ENCODE measurements at regions not wholly inside any gene's neighbourhood (a gene's known extent, or its start where the extent isn't known, plus 50 kb on each side); places are given as distances from the start of the nearest gene placed in this dataset.

DNA sequence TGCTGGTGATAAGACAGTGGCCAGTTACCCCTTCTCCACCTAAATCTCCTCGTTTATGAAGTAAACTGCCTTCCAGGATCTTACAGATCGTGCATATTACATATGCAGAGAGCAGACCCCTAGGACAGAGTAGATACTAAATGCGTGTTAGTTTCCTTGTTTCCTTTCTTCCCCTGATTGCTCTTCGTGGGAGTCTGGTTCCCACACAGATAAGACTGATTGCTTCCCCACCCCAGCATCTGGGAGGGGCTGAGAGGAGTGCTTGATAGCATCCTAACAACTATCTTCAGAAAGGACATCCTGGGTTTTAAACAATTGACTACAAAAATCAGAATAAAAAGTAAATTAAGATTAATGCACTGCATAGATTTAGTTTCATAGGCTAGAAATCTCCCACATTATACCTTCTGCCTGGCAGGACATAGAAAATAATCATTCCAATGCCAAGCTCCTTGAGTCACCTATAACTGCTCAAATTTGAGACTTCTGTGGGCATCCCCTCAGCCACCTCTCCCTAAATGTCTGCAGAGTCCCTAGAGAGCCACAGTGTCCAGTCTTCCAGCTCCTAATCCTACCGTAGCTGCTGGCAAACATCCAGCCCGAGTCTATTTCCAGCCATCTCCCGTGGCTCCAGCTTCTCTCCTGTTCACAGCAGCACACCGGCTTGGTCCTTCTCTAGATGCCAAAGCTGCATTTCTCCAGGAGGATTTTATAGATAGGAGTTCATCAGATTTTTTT lies 128.3 kb downstream of the LRRC30 start:
- no peak for DNase-seq

DNA sequence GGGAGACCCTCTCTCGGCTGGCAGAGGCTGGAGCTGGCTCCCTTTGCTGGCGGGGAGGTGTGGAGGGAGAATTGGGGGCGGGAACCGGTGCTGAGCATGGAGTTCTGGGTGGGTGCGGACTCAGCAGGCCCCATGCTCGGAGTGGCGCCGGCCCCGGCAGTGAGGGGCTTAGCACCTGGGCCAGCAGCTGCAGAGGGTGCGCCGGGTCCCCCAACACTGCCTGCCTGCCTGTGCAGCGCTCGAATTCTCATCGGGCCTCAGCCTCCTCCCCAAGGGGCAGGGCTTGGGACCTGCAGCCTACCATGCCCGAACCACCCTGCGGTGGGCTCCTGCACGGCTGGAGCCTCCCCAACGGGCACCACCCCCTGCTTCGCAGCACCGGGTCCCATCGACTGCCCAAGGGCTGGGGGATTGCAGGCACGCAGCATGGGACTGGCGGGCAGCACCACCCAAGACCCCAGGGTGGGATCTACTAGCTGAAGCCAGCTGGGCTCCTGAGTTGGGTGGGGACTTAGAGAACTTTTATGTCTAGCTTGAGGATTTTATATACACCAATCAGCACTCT lies 129.8 kb downstream of the LRRC30 start:
- no peak for DNase-seq

- DNase-seq, result no peak
Observed at GRCh38 chr18:7363338-7363737, 132.4 kb downstream of the LRRC30 start.

DNA sequence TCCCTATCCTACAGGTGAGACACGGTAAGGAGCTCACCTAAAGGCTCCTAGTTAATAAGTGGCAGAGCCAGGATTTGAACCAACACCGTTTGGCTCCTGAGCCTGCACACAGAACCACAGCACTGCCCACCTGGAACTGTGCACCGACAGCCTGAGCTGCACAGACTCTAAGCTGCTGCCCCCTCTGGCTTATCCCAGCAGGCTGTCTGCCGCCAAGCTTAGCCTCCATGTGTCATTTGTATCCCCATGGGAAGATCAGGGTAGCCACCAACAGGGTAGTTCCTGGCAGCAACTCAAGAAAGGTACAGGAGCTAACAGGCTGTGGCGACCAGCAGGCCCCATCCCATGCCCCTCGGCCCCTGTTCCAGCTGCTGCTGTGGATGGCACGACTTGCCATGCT lies 135.7 kb downstream of the LRRC30 start:
- no peak for DNase-seq

DNA sequence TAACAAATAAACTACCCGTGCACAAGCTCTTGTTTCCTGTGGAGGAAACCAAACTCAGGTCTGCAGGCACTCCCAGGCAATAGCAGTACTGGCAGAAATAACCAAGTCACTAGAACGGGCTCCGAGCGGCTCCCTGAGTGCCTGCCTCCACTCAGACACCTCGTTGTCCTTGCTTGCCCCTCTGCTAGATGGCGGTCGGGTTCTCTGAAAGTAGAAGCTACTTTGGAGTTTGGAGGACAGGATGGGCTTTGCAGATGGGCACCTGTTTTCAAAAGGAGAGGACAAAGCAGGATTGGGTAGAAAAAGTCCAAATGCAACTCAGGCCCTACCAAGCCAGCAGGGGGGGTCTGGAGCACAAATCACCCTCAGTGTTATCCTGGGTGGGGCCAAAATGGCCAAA lies 136.4 kb downstream of the LRRC30 start:
- no peak for DNase-seq

DNA sequence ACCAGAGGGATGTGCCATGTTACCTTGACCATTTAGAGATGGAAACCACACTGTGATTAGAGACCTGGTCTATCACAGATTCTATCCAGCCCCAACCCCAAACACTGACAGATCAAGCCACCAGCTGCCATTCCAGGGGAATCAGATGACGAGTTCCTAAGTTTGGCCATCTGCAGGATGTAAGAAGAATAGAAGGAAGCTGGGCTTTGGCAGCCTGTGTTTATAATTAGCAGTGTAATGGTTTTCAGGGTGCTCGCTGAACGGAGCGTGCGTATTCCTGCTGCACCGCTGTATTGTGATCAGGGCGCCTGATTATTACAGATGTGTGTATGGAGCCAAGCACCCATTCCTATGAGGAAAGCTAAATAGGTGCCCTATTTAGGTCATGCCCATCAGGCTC lies 138.1 kb downstream of the LRRC30 start:
- DNase-seq, result no peak

GRCh38 chr18:7370375-7370774 lies 139.5 kb downstream of the LRRC30 start:
- DNase-seq, result no peak

- no peak for DNase-seq
Observed at GRCh38 chr18:7370802-7371201, 139.9 kb downstream of the LRRC30 start.

- DNase-seq, result no peak
Observed at GRCh38 chr18:7373441-7373840, 142.6 kb downstream of the LRRC30 start.

DNA sequence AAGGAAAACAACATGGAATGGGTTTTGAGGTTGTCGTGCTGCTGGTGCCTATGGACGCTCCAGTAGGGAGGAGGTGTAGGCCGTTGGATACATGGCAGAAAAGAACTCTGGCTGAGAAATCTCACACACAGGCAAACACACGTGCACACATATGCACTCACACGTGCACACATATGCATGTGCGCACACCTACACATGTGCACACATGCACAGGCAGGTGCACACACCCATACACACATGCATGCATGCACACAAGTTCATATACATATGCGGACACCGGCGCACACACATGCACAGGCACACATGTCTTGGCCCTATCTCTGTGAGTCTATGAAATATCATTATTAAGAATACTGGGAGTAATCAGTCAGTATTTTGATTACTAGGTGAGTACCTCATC lies 150.4 kb downstream of the LRRC30 start:
- DNase-seq, result no peak

DNA sequence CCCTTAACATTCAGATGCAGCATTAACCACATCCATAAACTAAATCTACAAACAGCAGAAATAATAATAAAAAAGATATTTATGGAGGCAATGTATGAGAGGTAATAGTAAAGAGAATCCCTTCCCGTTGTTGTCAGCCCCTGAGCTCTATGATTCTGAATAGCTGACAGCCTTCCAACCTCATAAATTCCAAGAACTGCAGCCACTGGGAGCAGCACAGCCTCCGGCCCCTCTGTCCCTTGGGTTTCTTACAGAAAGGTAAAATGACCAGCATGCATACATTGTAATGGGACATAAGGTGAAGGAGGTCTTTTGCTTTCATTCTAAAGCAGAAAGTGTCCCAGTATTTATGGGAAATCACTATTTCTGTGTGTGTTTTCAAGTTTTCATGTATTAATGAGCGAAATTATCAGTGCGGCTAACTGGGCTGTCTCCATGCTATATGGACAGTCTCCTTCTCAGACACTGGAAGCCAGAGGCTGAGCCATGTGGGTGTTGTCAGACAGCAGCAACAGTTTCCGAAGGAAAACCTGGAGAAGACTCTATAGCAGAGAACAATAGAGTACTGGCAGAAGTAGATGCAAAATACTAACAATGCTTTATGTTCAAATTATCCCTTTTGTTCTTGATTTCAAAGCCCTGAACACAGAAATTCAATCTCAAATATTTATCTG lies 151.6 kb downstream of the LRRC30 start:
- no peak for DNase-seq

GRCh38 chr18:7383002-7383980 lies 152.4 kb downstream of the LRRC30 start:
- DNase-seq, result no peak

- no peak for DNase-seq
Observed at GRCh38 chr18:7388741-7389140, 157.9 kb downstream of the LRRC30 start.

GRCh38 chr18:7390731-7391492 lies 160.0 kb downstream of the LRRC30 start:
- no peak for DNase-seq

GRCh38 chr18:7393080-7393479 lies 162.2 kb downstream of the LRRC30 start:
- no peak for DNase-seq

- DNase-seq, result no peak
Observed at GRCh38 chr18:7394050-7394659, 163.3 kb downstream of the LRRC30 start.

- no peak for DNase-seq
Observed at GRCh38 chr18:7395566-7395965, 164.7 kb downstream of the LRRC30 start.

DNA sequence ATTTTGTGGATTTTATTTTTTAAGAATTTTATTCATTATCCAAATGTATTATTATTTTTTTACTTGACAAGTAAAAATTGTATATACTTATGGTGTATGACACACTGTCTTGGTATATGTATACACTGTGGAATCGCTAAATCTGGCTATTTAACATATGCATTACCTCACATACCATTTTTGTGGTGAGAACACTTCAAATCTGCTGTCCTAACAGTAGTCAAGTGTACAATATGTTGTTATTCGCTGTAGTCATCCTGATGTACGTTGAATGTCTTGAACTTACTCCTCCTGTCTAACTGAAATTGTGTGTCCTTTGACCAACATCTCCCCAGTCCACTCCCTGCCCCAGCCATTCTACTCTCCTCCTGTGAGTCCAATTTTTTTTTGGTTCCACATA lies 153.2 kb upstream of the PTPRM start:
- DNase-seq, result no peak

- no peak for DNase-seq
Observed at GRCh38 chr18:7414459-7414858, 152.7 kb upstream of the PTPRM start.

- DNase-seq, result no peak
Observed at GRCh38 chr18:7415081-7415894, 151.8 kb upstream of the PTPRM start.

GRCh38 chr18:7417727-7418126 lies 149.4 kb upstream of the PTPRM start:
- DNase-seq, result no peak

Data from NCI-H146 (cell line).